ENCODE measurements at regions not wholly inside any gene's neighbourhood (a gene's known extent, or its start where the extent isn't known, plus 50 kb on each side); places are given as distances from the start of the nearest gene placed in this dataset.
"Not testable (repeated sequence)": the region's sequence is repeated elsewhere in the genome, so short reads cannot be mapped to it uniquely, and the experiment has no call there.

DNA sequence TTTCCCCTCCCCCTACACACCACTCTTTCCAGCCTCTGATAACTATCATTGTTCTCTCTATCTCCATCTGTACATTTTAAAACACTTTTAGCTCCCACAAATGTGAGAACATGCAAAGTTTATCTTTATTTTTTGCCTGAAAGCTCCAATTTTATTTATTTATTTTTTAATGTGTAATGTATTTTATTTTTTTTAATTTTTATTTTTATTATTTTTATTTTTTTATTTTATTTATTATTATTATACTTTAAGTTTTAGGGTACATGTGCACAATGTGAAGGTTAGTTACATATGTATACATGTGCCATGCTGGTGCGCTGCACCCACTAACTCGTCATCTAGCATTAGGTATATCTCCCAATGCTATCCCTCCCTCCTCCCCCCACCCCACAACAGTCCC is 340.3 kb upstream of the RIOK2 start:
- TF ChIP-seq BHLHE40 (IDR thresholded peaks at IDR 0.05; ENCODE audit: borderline replicate concordance); FOXK2 (IDR thresholded peaks at IDR 0.05); CTBP1 (IDR thresholded peaks at IDR 0.05; ENCODE audit: borderline replicate concordance); SP1 (IDR thresholded peaks at IDR 0.05); ZNF384 (IDR thresholded peaks at IDR 0.05); NFRKB (IDR thresholded peaks at IDR 0.05); FOXM1 (IDR thresholded peaks at IDR 0.05; ENCODE audit: borderline replicate concordance); SUZ12 (IDR thresholded peaks at IDR 0.05); ARNT (IDR thresholded peaks at IDR 0.05); HDGF (IDR thresholded peaks at IDR 0.05; ENCODE audit: borderline replicate concordance); TARDBP (IDR thresholded peaks at IDR 0.05); ELF4 (IDR thresholded peaks at IDR 0.05); FOXA1 (IDR thresholded peaks at IDR 0.05): not testable (repeated sequence)
